GM19240 (cell line): ENCODE measurements at regions not wholly inside any gene's neighbourhood (a gene's known extent, or its start where the extent isn't known, plus 50 kb on each side); places are given as distances from the start of the nearest gene placed in this dataset.

Experiments used
- DNase-seq: peaks from one replicate; pipeline ENCODE4 v3.0.0; 2011; ENCODE audit warnings: low spot score; ENCODE audit not compliant: insufficient read length

DNA sequence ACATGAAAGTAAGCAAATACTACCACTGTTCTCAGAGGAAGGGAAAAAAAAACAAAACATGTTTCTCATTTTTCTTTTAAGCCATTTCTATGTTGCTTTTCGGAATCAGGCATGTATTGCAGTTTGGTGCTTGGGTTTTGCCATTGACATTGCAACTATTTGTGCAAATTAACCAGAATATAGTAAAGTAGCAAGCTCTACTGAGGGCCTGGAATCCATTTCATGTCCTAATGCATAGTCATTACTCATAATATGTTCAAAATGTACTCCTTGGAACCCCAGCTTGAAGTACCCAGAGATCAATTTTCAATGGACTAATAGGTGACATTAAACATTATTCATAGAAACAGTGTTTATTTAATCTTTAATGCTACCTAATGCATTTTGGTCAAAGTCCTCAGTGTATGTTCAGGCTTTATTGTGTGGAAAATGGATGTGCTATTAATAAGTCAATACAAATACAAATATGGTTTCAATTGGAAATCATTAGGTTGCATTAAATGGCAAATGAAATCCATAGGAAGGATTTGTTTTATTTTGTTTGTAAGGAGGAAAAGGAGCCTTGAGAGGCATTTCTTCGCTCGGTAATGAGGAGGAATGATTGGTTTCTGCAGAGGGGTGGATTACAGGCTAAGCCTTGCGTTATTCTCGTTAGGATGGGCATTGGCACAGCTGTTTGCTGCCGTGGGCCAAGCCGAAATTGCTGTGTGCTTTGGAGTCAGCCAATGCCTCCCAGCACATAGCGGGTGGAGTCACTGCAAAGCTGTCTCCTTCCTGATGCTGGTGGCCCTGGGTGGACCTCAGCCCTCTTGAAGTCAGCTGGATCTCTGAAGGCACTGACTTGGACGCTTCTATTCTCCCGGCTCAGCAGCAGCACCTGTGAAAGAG is 56.4 kb downstream of the MYCN start:
- no peak for DNase-seq
